HG02571 (cell line): ENCODE measurements at regions not wholly inside any gene's neighbourhood (a gene's known extent, or its start where the extent isn't known, plus 50 kb on each side); places are given as distances from the start of the nearest gene placed in this dataset.

Experiments
- ATAC-seq: cut with Tn5 transposase; IDR thresholded peaks from one replicate; pipeline ENCODE4 v1.9.1; 2021; ENCODE audit warnings: mild to moderate bottlenecking, moderate library complexity; ENCODE audit not compliant: unreplicated experiment

GRCh38 chr20:7313047-7313446 is 545.6 kb downstream of the BMP2 start:
- no peak for ATAC-seq

DNA sequence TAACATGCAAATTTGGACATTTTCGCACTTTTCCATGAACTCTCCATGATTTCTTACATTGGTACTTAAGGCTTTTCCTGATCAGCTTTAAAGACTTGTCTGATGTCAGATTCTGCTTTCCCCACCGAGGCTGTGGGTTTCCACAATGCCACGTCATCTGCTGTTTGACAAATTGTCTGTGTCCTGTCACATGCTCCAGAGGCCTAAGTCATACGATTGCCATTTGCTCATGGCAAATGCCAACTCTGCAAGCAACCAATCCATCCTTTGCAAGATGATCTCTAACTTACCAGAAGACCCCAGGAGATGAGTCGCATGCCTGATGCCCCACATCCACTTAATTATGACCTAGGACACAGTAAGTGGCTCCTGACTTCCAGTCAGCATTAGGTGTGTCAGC is 556.5 kb downstream of the BMP2 start:
- no peak for ATAC-seq

GRCh38 chr20:7327810-7328209 is 560.3 kb downstream of the BMP2 start:
- no peak for ATAC-seq

DNA sequence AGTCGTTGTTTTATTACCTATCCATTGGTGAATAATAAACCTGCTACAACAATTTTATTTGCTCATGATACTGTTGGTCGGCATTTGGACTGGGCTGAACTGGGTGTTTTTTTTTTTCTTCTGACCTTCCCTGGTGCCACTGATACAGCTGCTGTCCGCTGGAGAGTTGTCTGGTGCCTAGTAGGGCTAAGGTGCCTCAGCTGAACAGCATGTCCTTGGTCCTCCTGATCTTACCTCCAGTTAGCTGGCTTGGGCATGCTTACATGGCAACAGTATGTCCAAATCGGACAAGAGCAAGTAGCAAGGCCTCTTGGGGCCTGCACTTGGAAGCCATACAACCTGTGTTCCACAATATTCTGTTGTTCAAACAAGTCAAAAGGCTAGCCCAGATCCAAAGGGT is 563.4 kb downstream of the BMP2 start:
- ATAC-seq: no peak

- ATAC-seq: no peak
Measured at GRCh38 chr20:7332169-7332568, 564.7 kb downstream of the BMP2 start.

GRCh38 chr20:7333841-7334240 is 566.4 kb downstream of the BMP2 start:
- ATAC-seq: no peak

- ATAC-seq: no peak
Measured at GRCh38 chr20:7346026-7346425, 578.5 kb downstream of the BMP2 start.

- ATAC-seq: no peak
Measured at GRCh38 chr20:7346562-7346961, 579.1 kb downstream of the BMP2 start.

DNA sequence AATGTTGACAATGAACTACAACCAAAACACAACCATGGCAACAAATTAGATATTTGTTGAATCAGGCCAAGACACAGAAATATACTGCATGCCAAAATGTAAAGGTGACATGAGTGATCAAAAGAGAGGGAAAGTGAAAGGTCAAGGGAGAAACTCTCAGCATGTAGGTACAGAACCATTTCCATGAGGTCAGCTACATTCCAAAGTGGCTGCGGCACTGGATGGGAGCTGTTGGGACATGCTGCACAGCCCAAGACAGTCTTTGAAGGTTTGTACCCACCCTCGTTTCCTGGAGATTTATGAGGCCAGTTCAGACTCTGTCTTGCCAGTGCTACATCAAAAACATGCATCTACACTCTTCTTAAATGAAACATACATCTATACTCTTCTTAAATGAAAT is 579.9 kb downstream of the BMP2 start:
- no peak for ATAC-seq

GRCh38 chr20:7348253-7348652 is 580.8 kb downstream of the BMP2 start:
- no peak for ATAC-seq

- no peak for ATAC-seq
Measured at GRCh38 chr20:7352165-7352564, 584.7 kb downstream of the BMP2 start.

- ATAC-seq: no peak
Measured at GRCh38 chr20:7355051-7355450, 585.2 kb downstream of the HAO1 start.

- no peak for ATAC-seq
Measured at GRCh38 chr20:7358670-7359069, 581.6 kb downstream of the HAO1 start.

- no peak for ATAC-seq
Measured at GRCh38 chr20:7359739-7360138, 580.5 kb downstream of the HAO1 start.

DNA sequence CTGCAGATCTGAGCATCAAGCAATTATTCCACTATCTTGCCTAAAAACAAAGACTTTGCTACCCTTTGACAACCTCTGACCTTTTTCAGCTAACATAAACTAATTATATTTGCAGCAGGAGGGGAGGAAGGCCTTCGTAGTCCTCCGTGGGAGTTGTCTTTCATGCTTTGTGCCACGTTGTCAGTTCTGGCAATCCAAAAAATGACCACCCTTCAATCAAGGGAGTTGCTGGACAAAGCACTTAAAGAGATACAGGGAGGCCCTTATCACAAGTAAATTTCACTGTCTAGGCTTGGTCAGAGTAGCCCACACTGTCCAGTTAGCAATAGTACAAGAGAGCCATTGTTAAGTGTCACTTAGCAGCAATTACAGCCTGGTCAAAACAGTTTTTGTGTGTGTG is 578.9 kb downstream of the HAO1 start:
- no peak for ATAC-seq

GRCh38 chr20:7361931-7362330 is 578.3 kb downstream of the HAO1 start:
- ATAC-seq: no peak

DNA sequence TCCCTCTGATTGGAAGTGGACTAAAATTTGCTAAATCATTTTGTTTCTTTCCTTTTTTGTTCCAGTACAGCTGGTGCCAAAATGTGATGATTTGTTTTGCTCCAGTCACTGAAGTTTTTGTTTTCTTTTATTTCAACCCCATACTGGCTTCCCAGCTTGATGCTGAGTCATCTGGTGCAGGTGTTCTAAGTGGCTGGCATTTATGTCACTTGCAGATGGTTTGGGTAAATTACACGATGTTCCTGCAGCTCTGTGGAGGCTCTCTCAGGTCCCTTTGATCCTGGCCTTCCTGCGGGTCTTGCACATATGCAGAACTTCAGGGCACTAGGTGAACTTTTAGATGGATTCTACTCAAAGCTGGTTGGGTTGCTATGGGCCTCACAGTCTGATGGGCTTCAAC is 577.7 kb downstream of the HAO1 start:
- no peak for ATAC-seq

GRCh38 chr20:7366189-7366588 is 574.1 kb downstream of the HAO1 start:
- no peak for ATAC-seq

DNA sequence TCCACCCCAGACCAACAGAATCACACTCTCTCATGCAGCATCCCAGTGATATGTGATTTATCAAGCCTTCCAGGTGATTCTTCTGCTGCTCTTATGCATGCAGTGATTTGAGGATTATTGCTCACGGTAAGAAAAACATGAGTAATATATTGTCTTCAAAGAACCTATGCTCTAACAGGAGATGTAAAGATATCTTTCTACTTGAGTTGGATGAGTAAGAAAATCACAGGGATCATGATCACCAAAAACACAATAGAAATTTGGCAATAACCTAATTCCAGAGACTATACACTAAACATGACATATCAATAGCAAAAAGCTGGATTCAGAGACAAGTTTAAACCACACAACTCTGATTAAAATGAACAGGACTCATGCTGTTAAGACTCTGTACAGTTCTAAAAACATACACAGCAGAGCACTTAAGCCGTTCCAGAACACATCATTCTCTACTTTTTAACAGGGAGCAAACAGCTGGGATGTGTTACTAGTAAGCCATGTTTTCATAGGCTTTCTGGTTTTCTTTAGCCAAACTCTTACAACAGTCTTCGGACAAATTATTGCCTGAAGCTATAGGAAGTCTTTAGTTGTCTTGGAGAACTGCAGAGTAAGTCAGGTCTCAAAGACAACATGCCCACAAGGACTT is 568.6 kb downstream of the HAO1 start:
- no peak for ATAC-seq

DNA sequence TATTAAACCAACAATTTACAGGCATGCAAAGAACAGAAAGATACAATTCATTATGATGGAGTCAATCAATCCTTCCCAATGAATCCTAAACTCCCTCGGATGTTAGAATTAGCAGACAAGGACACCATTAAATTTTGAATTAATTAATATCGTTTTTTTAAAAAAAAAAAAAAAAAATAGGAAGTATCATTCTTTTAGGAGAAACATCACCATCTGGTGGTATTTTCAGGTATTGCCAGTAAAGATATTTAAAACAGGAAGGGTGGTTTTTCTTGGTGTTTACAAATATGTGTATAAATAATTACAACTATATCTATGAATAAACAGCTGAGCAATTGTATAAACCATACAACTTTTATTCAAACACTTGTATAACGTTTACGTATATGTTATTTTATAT is 564.4 kb downstream of the HAO1 start:
- ATAC-seq: no peak

GRCh38 chr20:7378864-7379605 is 561.2 kb downstream of the HAO1 start:
- no peak for ATAC-seq

GRCh38 chr20:7379621-7380220 is 560.5 kb downstream of the HAO1 start:
- ATAC-seq: no peak
